ENCODE measurements at regions not wholly inside any gene's neighbourhood (a gene's known extent, or its start where the extent isn't known, plus 50 kb on each side); places are given as distances from the start of the nearest gene placed in this dataset.

DNA sequence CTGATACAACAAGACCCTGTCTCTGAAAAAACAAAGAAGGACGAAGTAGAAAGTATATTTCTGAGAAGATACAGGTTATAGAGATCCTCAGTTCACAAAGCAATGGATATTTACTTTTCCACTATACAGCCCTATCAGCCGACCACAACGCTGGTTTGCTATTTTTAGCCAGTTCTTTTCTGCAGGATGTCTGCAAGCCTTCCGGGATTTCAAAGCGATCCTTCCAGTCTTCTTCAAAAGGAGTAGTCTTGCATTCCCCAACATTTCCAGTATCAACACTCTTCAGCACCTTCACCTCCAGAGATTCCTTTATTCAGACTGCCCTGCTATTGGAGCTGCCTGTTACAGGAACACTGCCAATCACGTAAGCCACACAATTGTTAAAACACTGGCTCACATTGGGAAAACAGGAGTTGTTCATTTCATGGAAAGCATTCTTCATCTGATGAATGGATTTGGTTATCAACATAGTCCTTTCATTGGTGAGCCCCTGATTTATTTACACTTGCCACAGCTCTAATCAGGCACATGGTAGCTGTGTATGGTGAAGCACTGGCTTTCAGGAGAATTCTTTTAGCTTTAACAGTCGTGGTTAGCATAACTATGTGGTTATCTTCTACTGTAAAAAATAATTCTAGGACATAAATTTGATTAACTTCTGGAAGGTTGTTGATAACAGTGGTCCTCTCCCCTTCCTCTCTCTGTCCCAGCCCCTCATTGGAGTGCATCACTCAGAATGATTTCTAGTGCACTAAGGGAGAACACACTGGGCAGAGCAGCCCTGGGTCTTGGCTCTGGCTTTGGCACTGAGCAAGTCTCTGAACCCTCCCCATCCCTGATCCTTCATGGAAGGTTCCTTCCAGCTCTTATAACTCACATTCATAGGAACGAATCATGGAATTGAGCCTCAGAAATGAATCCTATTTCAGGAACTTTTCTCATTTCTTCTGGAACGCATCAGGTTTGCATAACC lies 109.9 kb upstream of the SORBS2 start:
- Mint-ChIP-seq H3K27ac (no peak overlapping the region), H3K4me1 (no peaks in the 10 kb centered on the region), H3K36me3 (peaks cover 2% of the 10 kb centered on the region), H3K27me3 (peaks cover 3% of the 10 kb centered on the region), H3K4me3 (no peak overlapping the region), H3K9me3 (peaks cover 3% of the 10 kb centered on the region)
- DNase-seq (ENCODE audit: low spot score in 2 of 2) (no peak), ATAC-seq (ENCODE audit: low read depth) (no peak)

DNA sequence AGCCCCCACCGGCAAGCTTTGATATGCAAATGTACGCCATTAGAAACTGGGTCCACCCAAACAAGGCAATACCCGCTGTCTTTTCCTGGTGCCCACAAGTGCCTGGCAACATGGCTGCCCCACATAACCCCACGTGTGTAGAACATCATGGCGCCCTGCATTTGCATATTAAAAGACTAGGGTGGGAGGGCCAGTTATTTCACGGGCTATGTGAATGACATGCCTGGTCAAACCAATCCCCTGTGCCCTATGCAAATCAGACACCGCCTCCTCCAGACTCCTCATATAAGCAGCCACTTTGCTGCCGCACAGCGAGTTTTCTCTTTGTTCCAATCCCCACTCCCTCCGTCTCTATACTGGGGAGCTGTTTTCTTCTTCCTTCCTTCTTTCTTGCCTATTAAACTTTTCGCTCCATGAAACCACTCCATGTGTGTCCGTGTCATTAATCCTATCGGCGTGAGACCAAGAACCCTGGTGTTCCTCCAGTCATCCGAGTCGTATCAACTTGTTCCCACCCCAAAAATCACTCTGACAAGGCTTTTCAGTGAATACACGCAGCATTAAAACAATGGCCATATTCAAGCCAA lies 112.6 kb upstream of the SORBS2 start:
- Mint-ChIP-seq H3K4me3 (no peak overlapping the region), H3K27ac (no peak overlapping the region), H3K4me1 (no peaks in the 10 kb centered on the region), H3K27me3 (peaks cover 3% of the 10 kb centered on the region), H3K36me3 (peaks cover 2% of the 10 kb centered on the region), H3K9me3 (peaks cover 3% of the 10 kb centered on the region)
- no peak for DNase-seq (ENCODE audit: low spot score in 2 of 2)
- ATAC-seq (ENCODE audit: low read depth), result no peak

DNA sequence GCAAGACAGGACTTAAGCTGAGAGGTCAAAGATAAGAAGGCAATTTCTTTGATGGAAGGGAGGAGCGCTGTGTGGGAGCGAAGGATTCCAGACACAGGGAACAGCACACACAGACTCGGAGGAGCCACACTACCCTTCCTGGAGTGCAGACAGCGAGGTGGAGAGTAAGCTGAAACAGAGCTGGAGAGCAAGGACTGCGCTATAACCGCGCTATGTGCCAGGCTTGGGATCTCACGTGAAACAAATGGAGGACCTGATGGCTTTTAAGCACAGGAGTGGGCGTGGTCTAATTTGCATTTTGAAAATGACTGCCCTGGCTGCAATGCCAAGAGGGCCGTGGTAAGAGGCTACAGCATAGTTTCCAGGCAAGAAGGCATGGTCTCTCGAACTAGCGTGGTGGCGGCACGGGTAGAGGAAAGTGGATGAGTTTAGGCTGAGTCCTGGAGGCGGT lies 113.9 kb upstream of the SORBS2 start:
- Mint-ChIP-seq H3K4me3 (no peak overlapping the region), H3K36me3 (peaks cover 2% of the 10 kb centered on the region), H3K27ac (no peak overlapping the region), H3K9me3 (peaks cover 3% of the 10 kb centered on the region), H3K4me1 (no peaks in the 10 kb centered on the region), H3K27me3 (peaks cover 3% of the 10 kb centered on the region)
- no peak for DNase-seq (ENCODE audit: low spot score in 2 of 2)
- no peak for ATAC-seq (ENCODE audit: low read depth)

DNA sequence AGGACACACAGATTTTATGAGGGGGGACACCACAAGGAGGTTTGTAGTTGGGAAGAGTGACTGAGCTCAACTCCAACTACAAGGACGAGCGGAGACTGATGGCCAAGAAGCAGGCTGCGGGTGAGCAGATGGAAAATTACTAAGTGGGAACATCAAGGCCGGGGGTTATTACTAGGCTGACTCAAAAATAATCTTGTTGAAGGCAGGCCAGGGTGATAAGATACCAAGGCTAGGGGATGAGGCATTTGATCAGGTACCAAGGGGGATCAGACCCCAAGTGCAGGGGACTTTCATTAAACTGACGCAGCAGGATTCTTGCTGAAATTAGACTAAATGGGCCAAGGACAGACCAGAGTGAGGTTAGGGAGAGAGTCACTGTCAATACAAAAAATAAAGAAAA lies 119.4 kb upstream of the SORBS2 start:
- no peaks in the 10 kb centered on the region for H3K9me3 Mint-ChIP-seq
- no peak overlapping the region for H3K27ac Mint-ChIP-seq
- no peak for DNase-seq (ENCODE audit: low spot score in 2 of 2)
- H3K36me3 Mint-ChIP-seq, result no peaks in the 10 kb centered on the region
- peaks cover 8% of the 10 kb centered on the region for H3K27me3 Mint-ChIP-seq
- no peak for ATAC-seq (ENCODE audit: low read depth)
- no peaks in the 10 kb centered on the region for H3K4me1 Mint-ChIP-seq
- H3K4me3 Mint-ChIP-seq, result no peak overlapping the region

DNA sequence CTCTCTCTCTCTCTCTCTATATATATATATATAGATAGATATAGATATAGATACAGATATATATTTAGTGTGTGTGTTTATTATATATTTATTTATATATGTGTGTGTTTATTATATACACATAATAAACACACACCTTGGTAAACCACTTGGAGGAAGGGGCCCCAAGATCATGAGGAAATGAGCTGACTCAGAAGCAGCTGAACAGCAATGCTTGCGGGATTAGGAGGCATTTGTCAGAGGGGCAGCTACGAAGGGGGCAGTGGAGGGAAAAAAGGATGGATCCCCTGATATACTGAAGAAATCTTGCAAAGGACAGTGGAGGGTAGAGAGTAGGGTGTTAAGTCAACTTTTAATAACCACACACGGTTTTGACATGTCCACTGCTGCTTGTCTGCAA lies 120.0 kb upstream of the SORBS2 start:
- Mint-ChIP-seq H3K36me3 (no peaks in the 10 kb centered on the region), H3K4me1 (no peaks in the 10 kb centered on the region), H3K4me3 (no peak overlapping the region), H3K27me3 (peaks cover 8% of the 10 kb centered on the region), H3K27ac (no peak overlapping the region), H3K9me3 (no peaks in the 10 kb centered on the region)
- ATAC-seq (ENCODE audit: low read depth), result no peak
- DNase-seq (ENCODE audit: low spot score in 2 of 2), result no peak

DNA sequence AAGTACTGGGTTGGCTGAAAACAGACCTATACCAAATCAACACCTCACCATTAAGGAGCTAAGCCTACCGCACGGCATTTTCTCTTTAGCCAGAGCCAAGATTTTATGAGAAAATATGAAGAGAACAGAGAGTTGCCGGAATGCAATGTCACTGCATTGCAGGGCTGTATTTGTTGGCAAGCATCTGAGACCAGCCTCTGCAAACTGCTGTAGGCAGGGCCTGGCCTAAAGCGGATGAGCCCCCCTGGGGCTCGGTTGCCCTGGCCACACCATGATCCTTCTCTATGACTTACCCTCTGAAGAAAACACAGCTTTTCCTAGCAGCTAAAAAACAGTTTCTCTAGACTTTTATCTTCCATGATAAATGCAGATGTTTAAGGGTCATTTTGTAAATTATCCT lies 120.5 kb upstream of the SORBS2 start:
- Mint-ChIP-seq H3K4me1 (no peaks in the 10 kb centered on the region), H3K27me3 (peaks cover 8% of the 10 kb centered on the region), H3K4me3 (no peak overlapping the region), H3K27ac (no peak overlapping the region), H3K36me3 (no peaks in the 10 kb centered on the region), H3K9me3 (no peaks in the 10 kb centered on the region)
- DNase-seq (ENCODE audit: low spot score in 2 of 2), result no peak
- ATAC-seq (ENCODE audit: low read depth), result no peak

DNA sequence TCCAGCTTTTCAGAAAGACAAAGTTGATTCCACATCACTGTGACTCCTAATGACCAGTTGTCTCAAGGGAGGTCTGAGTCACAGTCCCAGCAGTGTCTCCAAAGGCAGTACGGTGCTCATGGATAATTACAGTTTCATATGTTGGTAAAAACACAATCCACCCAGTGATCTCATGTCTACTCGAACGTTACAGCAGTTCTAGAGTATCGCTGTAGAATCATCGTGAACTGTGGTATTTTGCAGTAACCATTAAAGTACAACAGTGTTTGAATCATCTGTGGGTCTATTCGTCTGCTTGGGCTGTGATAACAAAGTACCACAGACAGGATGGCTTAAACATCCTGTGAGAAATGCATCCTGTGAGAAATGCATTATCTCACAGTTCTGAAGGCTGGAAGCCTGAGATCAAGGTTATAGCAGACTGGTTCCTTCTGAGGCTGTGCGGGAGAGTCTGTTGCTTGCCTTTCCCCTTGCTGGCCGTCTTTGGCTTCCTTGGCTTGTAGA lies 121.1 kb upstream of the SORBS2 start:
- H3K4me3 Mint-ChIP-seq, result no peak overlapping the region
- DNase-seq (ENCODE audit: low spot score in 2 of 2) (no peak), ATAC-seq (ENCODE audit: low read depth) (no peak)
- H3K9me3 Mint-ChIP-seq, result no peaks in the 10 kb centered on the region
- H3K4me1 Mint-ChIP-seq, result no peaks in the 10 kb centered on the region
- no peak overlapping the region for H3K27ac Mint-ChIP-seq
- H3K36me3 Mint-ChIP-seq, result no peaks in the 10 kb centered on the region
- H3K27me3 Mint-ChIP-seq, result peaks cover 8% of the 10 kb centered on the region

DNA sequence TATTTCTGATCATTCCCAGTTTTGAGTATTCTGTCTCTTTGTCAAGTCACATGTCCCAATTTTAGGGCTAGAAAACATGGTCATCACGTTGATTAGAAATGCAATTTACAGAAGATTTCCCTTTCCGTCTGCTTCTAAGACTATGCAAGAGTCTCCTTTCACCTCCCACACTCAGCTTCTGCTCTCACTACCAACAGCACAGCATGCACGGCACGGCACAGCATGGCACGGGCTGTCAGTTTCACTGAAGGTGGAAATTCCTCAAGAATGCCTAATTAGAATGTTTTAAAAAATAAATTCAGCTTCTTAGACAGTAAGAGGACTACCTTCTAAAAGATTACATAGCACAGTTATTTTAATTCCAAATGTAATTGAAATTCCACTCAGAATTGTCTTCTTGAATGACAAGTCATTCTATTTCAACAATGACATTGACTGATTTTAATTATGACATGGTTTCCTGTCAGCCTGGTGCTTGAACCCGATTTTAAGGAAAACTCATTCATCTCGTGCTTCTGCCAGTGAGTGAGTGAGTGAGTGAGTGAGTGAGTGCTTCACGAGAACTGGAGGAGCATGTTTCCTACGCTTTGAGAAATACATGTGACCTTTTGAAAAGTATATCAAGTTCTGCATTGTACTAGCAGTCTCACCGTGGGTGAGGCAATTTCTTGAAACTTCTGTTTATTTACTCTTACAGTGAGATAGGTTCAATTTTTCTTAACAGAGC lies 124.8 kb upstream of the SORBS2 start:
- Mint-ChIP-seq H3K4me3 (no peak overlapping the region), H3K27ac (no peak overlapping the region), H3K36me3 (no peaks in the 10 kb centered on the region), H3K27me3 (peaks cover 6% of the 10 kb centered on the region), H3K9me3 (no peaks in the 10 kb centered on the region), H3K4me1 (no peaks in the 10 kb centered on the region)
- DNase-seq (ENCODE audit: low spot score in 2 of 2) (no peak), ATAC-seq (ENCODE audit: low read depth) (no peak)

DNA sequence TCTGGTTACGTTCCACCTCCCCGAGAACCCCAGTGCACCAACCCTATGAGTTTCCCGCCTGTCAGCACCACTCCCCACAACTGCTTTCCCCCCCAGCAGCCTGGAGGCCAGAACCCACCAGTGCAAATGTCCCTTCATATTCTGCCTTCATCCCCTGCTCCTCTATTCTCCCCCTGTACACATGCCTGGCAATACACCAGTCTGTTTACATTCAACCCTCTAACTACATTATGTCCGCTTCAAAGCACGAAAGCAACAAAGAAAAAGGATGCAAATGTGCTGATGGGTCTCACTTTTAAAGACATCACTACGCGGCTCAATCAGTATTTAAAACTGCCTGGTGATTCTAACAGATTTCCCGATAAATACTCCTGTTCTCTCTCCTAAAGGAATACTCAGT lies 126.7 kb upstream of the SORBS2 start:
- Mint-ChIP-seq H3K36me3 (no peaks in the 10 kb centered on the region), H3K4me3 (no peak overlapping the region), H3K27me3 (peaks cover 3% of the 10 kb centered on the region), H3K9me3 (no peaks in the 10 kb centered on the region), H3K4me1 (no peaks in the 10 kb centered on the region), H3K27ac (no peak overlapping the region)
- ATAC-seq (ENCODE audit: low read depth) (no peak), DNase-seq (ENCODE audit: low spot score in 2 of 2) (no peak)

DNA sequence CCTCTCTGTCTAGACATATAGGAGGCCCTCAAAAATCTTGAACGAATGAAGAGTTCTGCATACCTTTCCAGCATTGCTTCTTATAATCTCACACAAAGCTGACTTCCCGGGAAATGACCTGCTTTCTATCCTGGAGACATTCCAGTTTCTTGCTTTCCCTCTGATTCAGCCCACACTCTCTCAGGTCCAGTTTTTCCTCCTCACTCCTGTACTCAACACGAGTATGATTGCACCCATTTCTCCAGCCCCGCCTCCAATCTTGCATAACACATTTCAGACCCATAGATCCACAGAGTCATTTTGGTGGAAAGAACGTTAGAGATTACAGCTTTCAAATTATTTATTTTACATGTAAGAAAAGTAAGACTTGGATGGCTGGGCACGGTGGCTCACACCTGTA lies 127.5 kb upstream of the TLR3 start:
- no peak for DNase-seq (ENCODE audit: low spot score in 2 of 2)
- H3K36me3 Mint-ChIP-seq, result no peaks in the 10 kb centered on the region
- no peaks in the 10 kb centered on the region for H3K9me3 Mint-ChIP-seq
- peaks cover 3% of the 10 kb centered on the region for H3K27me3 Mint-ChIP-seq
- no peak overlapping the region for H3K4me3 Mint-ChIP-seq
- no peak overlapping the region for H3K27ac Mint-ChIP-seq
- H3K4me1 Mint-ChIP-seq, result no peaks in the 10 kb centered on the region
- no peak for ATAC-seq (ENCODE audit: low read depth)

DNA sequence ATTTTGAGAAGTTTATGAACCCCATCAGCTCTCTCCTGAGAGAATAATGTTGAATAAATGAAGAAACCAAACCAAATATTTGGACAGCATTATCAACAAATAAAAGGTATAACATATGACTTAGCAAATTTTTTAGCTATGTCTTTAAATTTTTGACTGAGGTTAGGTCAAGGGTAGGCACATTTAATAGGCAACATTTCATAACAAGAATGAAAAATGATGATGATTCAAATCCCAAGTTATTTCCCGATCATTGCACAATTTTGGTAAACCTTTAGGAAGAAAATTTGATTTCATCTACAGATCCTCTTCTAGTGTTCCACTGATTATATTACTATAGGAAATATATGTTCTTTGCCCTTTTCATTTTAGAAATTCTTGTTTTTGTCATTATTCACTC lies 123.7 kb upstream of the TLR3 start:
- no peak for DNase-seq (ENCODE audit: low spot score in 2 of 2)
- Mint-ChIP-seq H3K36me3 (no peaks in the 10 kb centered on the region), H3K27ac (no peak overlapping the region), H3K4me3 (no peak overlapping the region), H3K9me3 (no peaks in the 10 kb centered on the region), H3K4me1 (no peaks in the 10 kb centered on the region), H3K27me3 (peaks cover 7% of the 10 kb centered on the region)
- ATAC-seq (ENCODE audit: low read depth), result no peak

DNA sequence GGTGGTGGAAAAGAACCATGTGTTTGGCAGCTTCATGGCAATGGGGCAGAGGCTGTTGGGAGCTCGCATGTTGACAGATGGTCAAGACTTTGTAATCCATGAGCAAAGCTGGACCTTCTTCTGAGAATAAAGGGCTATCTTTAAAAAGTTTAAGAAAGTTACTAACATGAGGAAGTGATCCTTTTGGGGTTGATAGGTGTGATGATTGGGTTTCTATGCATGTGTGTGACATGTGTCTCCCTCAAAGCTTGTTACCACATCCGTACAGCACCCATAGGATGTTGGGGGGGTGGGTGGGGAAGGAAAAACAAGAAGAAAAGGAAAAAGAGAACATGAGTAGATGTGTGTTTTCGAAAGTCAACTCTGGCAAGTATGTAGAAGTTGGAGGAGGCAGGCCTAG lies 123.0 kb upstream of the TLR3 start:
- Mint-ChIP-seq H3K27ac (no peak overlapping the region), H3K27me3 (peaks cover 7% of the 10 kb centered on the region), H3K9me3 (no peaks in the 10 kb centered on the region), H3K4me1 (no peaks in the 10 kb centered on the region), H3K4me3 (no peak overlapping the region), H3K36me3 (no peaks in the 10 kb centered on the region)
- no peak for DNase-seq (ENCODE audit: low spot score in 2 of 2)
- peak; percentile 27 for ATAC-seq (ENCODE audit: low read depth)

DNA sequence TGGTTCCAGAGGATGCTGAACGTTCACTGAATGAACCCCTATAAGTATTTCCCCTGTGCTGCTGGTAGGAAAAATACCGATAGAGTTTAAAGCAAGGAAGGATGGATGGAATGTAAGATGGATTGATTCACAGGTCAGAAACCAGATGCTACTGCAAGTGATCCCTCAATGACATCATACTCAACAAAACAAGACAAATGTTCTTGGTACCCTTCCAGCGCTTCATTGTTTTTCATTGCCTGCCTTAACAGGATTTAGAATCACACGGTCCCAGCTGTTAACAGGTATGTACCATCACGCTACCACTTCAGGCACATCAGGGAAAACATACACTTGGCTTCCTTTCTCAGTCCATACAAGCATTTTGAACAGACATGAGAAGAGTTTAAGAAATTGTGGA lies 118.1 kb upstream of the TLR3 start:
- Mint-ChIP-seq H3K4me3 (no peak overlapping the region), H3K36me3 (no peaks in the 10 kb centered on the region), H3K4me1 (no peaks in the 10 kb centered on the region), H3K27me3 (peaks cover 7% of the 10 kb centered on the region), H3K27ac (no peak overlapping the region), H3K9me3 (no peaks in the 10 kb centered on the region)
- no peak for ATAC-seq (ENCODE audit: low read depth)
- no peak for DNase-seq (ENCODE audit: low spot score in 2 of 2)

DNA sequence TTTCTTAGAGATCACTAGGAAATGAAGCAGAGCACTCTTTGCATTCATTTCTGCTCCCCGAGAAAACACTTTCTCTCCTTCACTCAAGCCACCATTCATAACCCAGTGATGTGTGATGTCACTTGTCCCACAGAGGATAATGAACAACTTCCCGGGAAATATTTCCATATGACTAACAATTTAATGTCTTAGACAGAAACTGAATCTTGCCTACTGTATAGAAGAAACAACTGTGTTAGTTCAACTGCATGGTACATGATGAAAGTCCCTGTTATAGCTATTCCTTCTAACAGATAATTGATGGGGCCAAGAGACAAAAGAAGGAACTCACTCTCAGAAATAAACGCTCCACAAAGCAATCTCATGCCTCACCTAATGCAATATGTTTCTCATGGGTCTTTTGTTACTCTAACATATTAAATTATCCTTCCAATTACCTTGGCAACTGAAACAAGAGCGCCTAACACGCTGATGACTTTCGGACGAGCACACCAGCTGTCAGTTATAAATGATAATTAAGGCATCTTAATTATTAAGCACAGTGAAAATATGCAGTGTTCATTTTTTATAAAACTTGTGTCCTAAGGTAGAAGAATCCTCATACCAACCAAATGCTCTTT lies 113.7 kb upstream of the TLR3 start:
- H3K4me3 Mint-ChIP-seq, result no peak overlapping the region

More for the DNA sequence above, 113.7 kb upstream of the TLR3 start:
- Mint-ChIP-seq H3K36me3 (no peaks in the 10 kb centered on the region), H3K9me3 (no peaks in the 10 kb centered on the region), H3K27ac (no peak overlapping the region), H3K4me1 (no peaks in the 10 kb centered on the region), H3K27me3 (peaks cover 4% of the 10 kb centered on the region)
- DNase-seq (ENCODE audit: low spot score in 2 of 2), result no peak
- ATAC-seq (ENCODE audit: low read depth), result no peak
